ENCODE measurements at regions not wholly inside any gene's neighbourhood (a gene's known extent, or its start where the extent isn't known, plus 50 kb on each side); places are given as distances from the start of the nearest gene placed in this dataset.
A peak's percentile ranks its signal among the peaks of the same experiment; 100 is the strongest.

- WGBS, 2 experiments (ENCODE audit: extremely low coverage in 1 of 2, insufficient coverage in 1 of 2, insufficient read length in 1 of 2, insufficient replicate concordance in 2 of 2, low coverage in 1 of 2, low lambda C conversion rate in 2 of 2, missing lambda C conversion rate in 1 of 2) = 72% methylated on average over 3 of the region's 3 CpGs; no CpG with 5 or more reads in 1 of the 2 experiments
- FAIRE-seq = no peak
- peak; percentile 25 to 48 (median 43) for TF ChIP-seq CTCF (IDR thresholded peaks at IDR 0.05; ENCODE audit: control extremely low read depth in 1 of 3, insufficient read depth in 1 of 3, low read depth in 1 of 3, low read length in 3 of 3)
- peak in 1 of 2 experiments; percentile 35; a peak in 1 of 4 replicates for TF ChIP-seq RAD21 (IDR thresholded peaks at IDR 0.05 in 1 of 2, conservative IDR thresholded peaks at IDR 0.05 in 1 of 2; ENCODE audit: low read depth in 2 of 2, low read length in 2 of 2)
Measured at GRCh38 chr17:27949304-27949703, 56.1 kb upstream of the LYRM9 start.

More at GRCh38 chr17:27949304-27949703, 56.1 kb upstream of the LYRM9 start:
- Histone ChIP-seq H3K27me3 (replicated peaks in 1 of 4; ENCODE audit: control insufficient read depth in 3 of 4, extremely low read depth in 1 of 4, insufficient read depth in 3 of 4, low read length in 3 of 4) (no peaks in the 10 kb centered on the region), H3K4me1 (replicated peaks in 1 of 4; ENCODE audit: control insufficient read depth in 3 of 4, insufficient read depth in 4 of 4, low read length in 3 of 4) (peaks cover 2 to 12% (median 6%) of the 10 kb centered on the region in 4 experiments; a peak in 3 of 7 replicates), H2BK120ac (replicated peaks; ENCODE audit: low read depth, low read length) (no peak overlapping the region), H3K23ac (ENCODE audit: insufficient read length) (no peak overlapping the region), H3K79me1 (ENCODE audit: low read depth, low read length) (no peaks in the 10 kb centered on the region), H2AK5ac (ENCODE audit: low read depth, low read length) (no peak overlapping the region), H3K23me2 (ENCODE audit: low read depth, low read length) (no peaks in the 10 kb centered on the region), H3K36me3 (ENCODE audit: control insufficient read depth in 2 of 4, insufficient read depth in 4 of 4, low read length in 3 of 4) (no peaks in the 10 kb centered on the region), H4K91ac (replicated peaks; ENCODE audit: insufficient read length, low read length) (no peak overlapping the region), H2BK20ac (ENCODE audit: low read length) (peak overlapping the region; percentile 72; the same call in 1 of the 2 replicates), H2BK15ac (ENCODE audit: low read length) (no peak overlapping the region), H4K5ac (ENCODE audit: insufficient read length, low read depth, low read length) (peak overlapping the region; percentile 7), H3K14ac (ENCODE audit: insufficient read length) (no peak overlapping the region), H3K4me3 (ENCODE audit: extremely low read depth in 1 of 4, insufficient read depth in 2 of 4, low read depth in 3 of 4, low read length in 4 of 4) (no peak overlapping the region), H3K18ac (ENCODE audit: extremely low read depth, low read length) (no peak overlapping the region), H4K20me1 (replicated peaks in 1 of 2; ENCODE audit: control insufficient read depth in 1 of 2, insufficient read depth in 2 of 2, low read length in 2 of 2) (peaks cover 0 to 1% of the 10 kb centered on the region in 2 experiments), H3K79me2 (ENCODE audit: control insufficient read depth in 1 of 2, insufficient read depth in 2 of 2, low read length in 2 of 2) (no peaks in the 10 kb centered on the region), H2AFZ (ENCODE audit: low read length) (no peak overlapping the region), H3K4ac (replicated peaks; ENCODE audit: insufficient read length, low read depth, low read length) (no peak overlapping the region), H3K27ac (ENCODE audit: low read depth, low read length) (no peak overlapping the region), H3K56ac (replicated peaks; ENCODE audit: insufficient read length, low read depth, low read length) (no peak overlapping the region), H3K9me3 (ENCODE audit: insufficient read depth in 2 of 2, low read depth in 1 of 2, low read length in 1 of 2) (no peaks in the 10 kb centered on the region), H4K8ac (ENCODE audit: extremely low read depth, insufficient read depth, low read length) (no peak overlapping the region), H3K4me2 (ENCODE audit: insufficient read depth in 1 of 2, low read depth in 2 of 2, low read length in 2 of 2) (no peak overlapping the region), H2BK5ac (ENCODE audit: low read depth, low read length) (no peak overlapping the region), H2BK12ac (ENCODE audit: low read depth, low read length) (no peak overlapping the region), H3K9ac (replicated peaks in 1 of 4; ENCODE audit: extremely low read depth in 1 of 4, low read depth in 3 of 4, low read length in 3 of 4) (no peak overlapping the region)
- no peak for DNase-seq (ENCODE audit: low read depth in 1 of 2, low spot score in 2 of 2)
- ChIA-PET POLR2A (ENCODE audit: partially characterized antibody) (interaction anchor here (0.6 to 0.8 kb wide), 2 partner anchors 145 to 362 kb away, joined by 3 to 4 read pairs; no protein-coding TSS in a partner anchor), CTCF (ENCODE audit: partially characterized antibody) (interaction anchor here (0.6 to 1.3 kb wide), 10 partner anchors 9 to 33 kb away, joined by 3 to 5 read pairs (median 3); no protein-coding TSS in a partner anchor)
